GM23338 (cell line): ENCODE measurements at regions not wholly inside any gene's neighbourhood (a gene's known extent, or its start where the extent isn't known, plus 50 kb on each side); places are given as distances from the start of the nearest gene placed in this dataset.

Source experiments
- ATAC-seq: fragments of 200-7000 bp; cut with Tn5 transposase; 3 replicates; pipeline ENCODE4 v1.9.1; 2020
- DNase-seq: peaks from one replicate; pipeline ENCODE4 v3.0.0-alpha.2; 2015; ENCODE audit warnings: low spot score
- H2AFZ ChIP-seq: fragments of 200-600 bp; sonication (generic); 2 replicates; pipeline ENCODE4 v1.8.0; 2016; ENCODE audit warnings: antibody characterized with exemption, mild to moderate bottlenecking, moderate library complexity
- H3F3A ChIP-seq: fragments of 200-600 bp; sonication (generic); replicated peaks from 2 replicates; pipeline ENCODE4 v1.8.0; 2017; ENCODE audit warnings: antibody characterized with exemption, mixed run types, low read depth
- H3K27ac ChIP-seq: fragments of 200-600 bp; sonication (generic); 2 replicates; pipeline ENCODE4 v1.6.1; 2016; ENCODE audit warnings: low read depth
- H3K27me3 ChIP-seq: fragments of 200-600 bp; sonication (generic); 2 replicates; pipeline ENCODE4 v1.8.0; 2016; ENCODE audit warnings: mild to moderate bottlenecking, mixed run types, moderate library complexity; ENCODE audit not compliant: insufficient read depth
- H3K36me3 ChIP-seq: fragments of 200-600 bp; sonication (generic); 2 replicates; pipeline ENCODE4 v1.8.0; 2016; ENCODE audit warnings: mild to moderate bottlenecking; ENCODE audit not compliant: insufficient read depth
- H3K4me1 ChIP-seq: fragments of 200-600 bp; sonication (generic); 2 replicates; pipeline ENCODE4 v1.8.0; 2016; ENCODE audit warnings: mild to moderate bottlenecking, moderate library complexity; ENCODE audit not compliant: insufficient read depth
- H3K4me2 ChIP-seq: fragments of 200-600 bp; sonication (generic); 2 replicates; pipeline ENCODE4 v1.7.1; 2017; ENCODE audit warnings: mixed run types
- H3K4me3 ChIP-seq: fragments of 200-600 bp; sonication (generic); 2 replicates; pipeline ENCODE4 v1.6.1; 2016; ENCODE audit warnings: mixed run types
- H3K79me2 ChIP-seq: fragments of 200-600 bp; sonication (generic); replicated peaks from 2 replicates; pipeline ENCODE4 v1.8.0; 2017; ENCODE audit warnings: mild to moderate bottlenecking; ENCODE audit not compliant: insufficient read depth
- H3K9me2 ChIP-seq: fragments of 200-600 bp; sonication (generic); 2 replicates; pipeline ENCODE4 v1.8.0; 2017; ENCODE audit not compliant: insufficient read depth
- H4K20me1 ChIP-seq: fragments of 200-600 bp; sonication (generic); replicated peaks from 2 replicates; pipeline ENCODE4 v1.8.0; 2017; ENCODE audit warnings: mild to moderate bottlenecking; ENCODE audit not compliant: insufficient read depth
- H3K27ac Mint-ChIP-seq: 2 replicates; pipeline ENCODE4 v1.8.0; 2020; ENCODE audit warnings: inconsistent platforms, mild to moderate bottlenecking, moderate library complexity, mixed read lengths
- H3K27me3 Mint-ChIP-seq: 3 replicates; pipeline ENCODE4 v1.8.0; 2022; ENCODE audit warnings: low read depth, mild to moderate bottlenecking, moderate library complexity, mixed read lengths, inconsistent platforms; ENCODE audit not compliant: insufficient read depth, poor library complexity
- H3K36me3 Mint-ChIP-seq: 3 replicates; pipeline ENCODE4 v1.8.0; 2021; ENCODE audit warnings: low read depth, mild to moderate bottlenecking, inconsistent platforms, moderate library complexity, mixed read lengths
- H3K4me1 Mint-ChIP-seq: 3 replicates; pipeline ENCODE4 v1.8.0; 2020; ENCODE audit warnings: mild to moderate bottlenecking, inconsistent platforms, mixed read lengths
- H3K4me3 Mint-ChIP-seq: 3 replicates; pipeline ENCODE4 v1.8.0; 2021; ENCODE audit warnings: moderate library complexity, mild to moderate bottlenecking, inconsistent platforms, mixed read lengths
- H3K9me3 Mint-ChIP-seq: 3 replicates; pipeline ENCODE4 v1.8.0; 2020; ENCODE audit warnings: moderate library complexity, mild to moderate bottlenecking, inconsistent platforms, mixed read lengths
- CREB1 ChIP-seq: fragments of 250-450 bp; sonication (Bioruptor Pico); IDR thresholded peaks from 2 replicates; pipeline ENCODE4 v1.5.0; 2020; ENCODE audit warnings: low read depth, mild to moderate bottlenecking, moderate library complexity
- EZH2 ChIP-seq: fragments of 200-600 bp; sonication (generic); IDR thresholded peaks from one replicate; pipeline ENCODE4 v1.8.0; 2017; ENCODE audit warnings: antibody characterized with exemption, mild to moderate bottlenecking, low read depth; ENCODE audit not compliant: unreplicated experiment
- EZH2phosphoT487 ChIP-seq: fragments of 200-600 bp; sonication (generic); IDR thresholded peaks from one replicate; pipeline ENCODE4 v1.8.1; 2018; ENCODE audit warnings: antibody characterized with exemption; ENCODE audit not compliant: unreplicated experiment
- JUNB ChIP-seq: IDR thresholded peaks from one replicate; pipeline ENCODE4 v1.6.1; 2016; ENCODE audit warnings: antibody characterized with exemption; ENCODE audit not compliant: unreplicated experiment
- NANOG ChIP-seq: IDR thresholded peaks from 2 replicates; pipeline ENCODE4 v1.6.1; 2016; ENCODE audit warnings: antibody characterized with exemption, borderline replicate concordance
- POLR2AphosphoS5 ChIP-seq: IDR thresholded peaks from 2 replicates; pipeline ENCODE4 v1.6.1; 2016; ENCODE audit warnings: antibody characterized with exemption, low read depth
- STAT1 ChIP-seq: IDR thresholded peaks from one replicate; pipeline ENCODE4 v1.6.1; 2016; ENCODE audit warnings: antibody characterized with exemption; ENCODE audit not compliant: unreplicated experiment
- ZNF114 ChIP-seq: fragments of 250-450 bp; sonication (Bioruptor Pico); IDR thresholded peaks from 2 replicates; pipeline ENCODE4 v1.5.0; 2020; ENCODE audit warnings: mild to moderate bottlenecking, moderate library complexity
- ZNF331 ChIP-seq: fragments of 250-450 bp; sonication (Bioruptor Pico); IDR thresholded peaks from 2 replicates; pipeline ENCODE4 v1.5.0; 2020; ENCODE audit warnings: low read depth, mild to moderate bottlenecking, moderate library complexity
- TF ChIP-seq, protein P1 (sequence below), 2 experiments: fragments of 200-600 bp in 1 of 2; sonication (generic) in 1 of 2; conservative IDR thresholded peaks; 2 replicates each; pipeline versions ENCODE4 v1.5.1 to v1.6.1; 2016 to 2017; ENCODE audit warnings: antibody characterized with exemption in 2 of 2, low read depth in 2 of 2, mild to moderate bottlenecking in 2 of 2, moderate library complexity in 1 of 2
- TF ChIP-seq, protein P2 (sequence below): IDR thresholded peaks from one replicate; pipeline ENCODE4 v1.6.1; 2018; ENCODE audit warnings: antibody characterized with exemption; ENCODE audit not compliant: unreplicated experiment
- TF ChIP-seq, protein P3 (sequence below): IDR thresholded peaks from 2 replicates; pipeline ENCODE4 v1.6.1; 2016; ENCODE audit warnings: antibody characterized with exemption
- TF ChIP-seq, protein P4 (sequence below): fragments of 250-450 bp; sonication (Bioruptor Pico); IDR thresholded peaks from 2 replicates; pipeline ENCODE4 v1.5.0; 2020; ENCODE audit warnings: mild to moderate bottlenecking, moderate library complexity

DNA sequence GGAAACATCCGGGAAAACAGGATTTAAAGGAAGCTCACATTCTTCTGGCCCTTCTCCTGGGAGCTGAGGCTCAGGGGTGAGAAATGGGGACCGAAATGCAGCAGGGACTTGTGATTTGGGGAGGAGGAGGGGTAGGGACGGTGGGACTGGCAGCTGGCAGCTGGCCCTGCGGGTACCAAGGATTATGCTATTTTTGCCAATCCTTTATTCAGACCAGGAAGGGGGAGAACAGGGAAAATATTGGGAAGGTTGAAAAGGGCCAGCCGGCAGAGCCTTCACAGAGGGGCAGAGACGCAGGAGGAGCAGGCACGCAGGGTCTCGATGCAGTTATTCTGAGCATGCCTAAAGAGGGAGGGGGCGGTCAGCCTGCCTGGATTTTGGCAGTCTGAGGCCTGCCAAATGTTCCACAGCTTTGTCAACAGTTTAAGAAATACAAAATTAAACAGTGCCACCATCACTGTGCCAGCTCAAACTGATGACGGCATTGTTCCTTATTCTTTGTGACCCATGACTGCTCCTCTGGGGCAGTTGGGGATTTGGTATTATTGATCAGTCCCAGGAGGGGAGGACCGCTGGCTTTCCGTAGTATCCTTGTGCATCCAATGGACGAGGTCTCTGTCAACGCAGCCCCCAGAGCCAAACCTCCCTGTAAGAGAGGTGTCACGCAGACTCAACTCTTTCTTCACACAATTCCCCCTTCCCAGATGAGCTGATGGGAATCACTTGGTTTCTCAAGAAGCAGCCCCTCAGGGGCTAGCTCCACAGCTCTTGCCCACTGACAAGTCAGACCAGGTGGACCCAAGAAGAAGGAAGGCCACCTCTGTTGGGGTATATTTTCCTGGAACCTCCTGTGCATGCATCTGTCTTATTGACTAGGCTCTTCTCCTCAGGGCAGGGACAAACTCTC, 553.3 kb downstream of the BNC2 start:
- H3K4me2 ChIP-seq = no peak overlapping the region
- H3K9me3 Mint-ChIP-seq = no peaks in the 10 kb centered on the region; the same call in 2 of the 3 replicates
- H3K27ac Mint-ChIP-seq = no peak overlapping the region; the same call in 1 of the 2 replicates
- DNase-seq = no peak
- H3F3A ChIP-seq = no peaks in the 10 kb centered on the region
- H3K4me3 ChIP-seq = no peak overlapping the region
- no peaks in the 10 kb centered on the region for H3K4me1 ChIP-seq
- H3K4me3 Mint-ChIP-seq = no peak overlapping the region
- TF ChIP-seq, protein P1, sequence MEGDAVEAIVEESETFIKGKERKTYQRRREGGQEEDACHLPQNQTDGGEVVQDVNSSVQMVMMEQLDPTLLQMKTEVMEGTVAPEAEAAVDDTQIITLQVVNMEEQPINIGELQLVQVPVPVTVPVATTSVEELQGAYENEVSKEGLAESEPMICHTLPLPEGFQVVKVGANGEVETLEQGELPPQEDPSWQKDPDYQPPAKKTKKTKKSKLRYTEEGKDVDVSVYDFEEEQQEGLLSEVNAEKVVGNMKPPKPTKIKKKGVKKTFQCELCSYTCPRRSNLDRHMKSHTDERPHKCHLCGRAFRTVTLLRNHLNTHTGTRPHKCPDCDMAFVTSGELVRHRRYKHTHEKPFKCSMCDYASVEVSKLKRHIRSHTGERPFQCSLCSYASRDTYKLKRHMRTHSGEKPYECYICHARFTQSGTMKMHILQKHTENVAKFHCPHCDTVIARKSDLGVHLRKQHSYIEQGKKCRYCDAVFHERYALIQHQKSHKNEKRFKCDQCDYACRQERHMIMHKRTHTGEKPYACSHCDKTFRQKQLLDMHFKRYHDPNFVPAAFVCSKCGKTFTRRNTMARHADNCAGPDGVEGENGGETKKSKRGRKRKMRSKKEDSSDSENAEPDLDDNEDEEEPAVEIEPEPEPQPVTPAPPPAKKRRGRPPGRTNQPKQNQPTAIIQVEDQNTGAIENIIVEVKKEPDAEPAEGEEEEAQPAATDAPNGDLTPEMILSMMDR (conservative IDR thresholded peaks at IDR 0.05; ENCODE audit: low read depth in 2 of 2) = no peak
- TF ChIP-seq EZH2phosphoT487 (no peak), POLR2AphosphoS5 (no peak), ZNF114 (CRISPR knock-in tag) (no peak), STAT1 (no peak), NANOG (no peak), EZH2 (no peak), ZNF331 (CRISPR knock-in tag) (no peak), CREB1 (CRISPR knock-in tag) (no peak), JUNB (no peak)
- TF ChIP-seq, protein P2, sequence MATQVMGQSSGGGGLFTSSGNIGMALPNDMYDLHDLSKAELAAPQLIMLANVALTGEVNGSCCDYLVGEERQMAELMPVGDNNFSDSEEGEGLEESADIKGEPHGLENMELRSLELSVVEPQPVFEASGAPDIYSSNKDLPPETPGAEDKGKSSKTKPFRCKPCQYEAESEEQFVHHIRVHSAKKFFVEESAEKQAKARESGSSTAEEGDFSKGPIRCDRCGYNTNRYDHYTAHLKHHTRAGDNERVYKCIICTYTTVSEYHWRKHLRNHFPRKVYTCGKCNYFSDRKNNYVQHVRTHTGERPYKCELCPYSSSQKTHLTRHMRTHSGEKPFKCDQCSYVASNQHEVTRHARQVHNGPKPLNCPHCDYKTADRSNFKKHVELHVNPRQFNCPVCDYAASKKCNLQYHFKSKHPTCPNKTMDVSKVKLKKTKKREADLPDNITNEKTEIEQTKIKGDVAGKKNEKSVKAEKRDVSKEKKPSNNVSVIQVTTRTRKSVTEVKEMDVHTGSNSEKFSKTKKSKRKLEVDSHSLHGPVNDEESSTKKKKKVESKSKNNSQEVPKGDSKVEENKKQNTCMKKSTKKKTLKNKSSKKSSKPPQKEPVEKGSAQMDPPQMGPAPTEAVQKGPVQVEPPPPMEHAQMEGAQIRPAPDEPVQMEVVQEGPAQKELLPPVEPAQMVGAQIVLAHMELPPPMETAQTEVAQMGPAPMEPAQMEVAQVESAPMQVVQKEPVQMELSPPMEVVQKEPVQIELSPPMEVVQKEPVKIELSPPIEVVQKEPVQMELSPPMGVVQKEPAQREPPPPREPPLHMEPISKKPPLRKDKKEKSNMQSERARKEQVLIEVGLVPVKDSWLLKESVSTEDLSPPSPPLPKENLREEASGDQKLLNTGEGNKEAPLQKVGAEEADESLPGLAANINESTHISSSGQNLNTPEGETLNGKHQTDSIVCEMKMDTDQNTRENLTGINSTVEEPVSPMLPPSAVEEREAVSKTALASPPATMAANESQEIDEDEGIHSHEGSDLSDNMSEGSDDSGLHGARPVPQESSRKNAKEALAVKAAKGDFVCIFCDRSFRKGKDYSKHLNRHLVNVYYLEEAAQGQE = no peak
- TF ChIP-seq, protein P3, sequence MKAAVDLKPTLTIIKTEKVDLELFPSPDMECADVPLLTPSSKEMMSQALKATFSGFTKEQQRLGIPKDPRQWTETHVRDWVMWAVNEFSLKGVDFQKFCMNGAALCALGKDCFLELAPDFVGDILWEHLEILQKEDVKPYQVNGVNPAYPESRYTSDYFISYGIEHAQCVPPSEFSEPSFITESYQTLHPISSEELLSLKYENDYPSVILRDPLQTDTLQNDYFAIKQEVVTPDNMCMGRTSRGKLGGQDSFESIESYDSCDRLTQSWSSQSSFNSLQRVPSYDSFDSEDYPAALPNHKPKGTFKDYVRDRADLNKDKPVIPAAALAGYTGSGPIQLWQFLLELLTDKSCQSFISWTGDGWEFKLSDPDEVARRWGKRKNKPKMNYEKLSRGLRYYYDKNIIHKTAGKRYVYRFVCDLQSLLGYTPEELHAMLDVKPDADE = no peak
- TF ChIP-seq, protein P4, sequence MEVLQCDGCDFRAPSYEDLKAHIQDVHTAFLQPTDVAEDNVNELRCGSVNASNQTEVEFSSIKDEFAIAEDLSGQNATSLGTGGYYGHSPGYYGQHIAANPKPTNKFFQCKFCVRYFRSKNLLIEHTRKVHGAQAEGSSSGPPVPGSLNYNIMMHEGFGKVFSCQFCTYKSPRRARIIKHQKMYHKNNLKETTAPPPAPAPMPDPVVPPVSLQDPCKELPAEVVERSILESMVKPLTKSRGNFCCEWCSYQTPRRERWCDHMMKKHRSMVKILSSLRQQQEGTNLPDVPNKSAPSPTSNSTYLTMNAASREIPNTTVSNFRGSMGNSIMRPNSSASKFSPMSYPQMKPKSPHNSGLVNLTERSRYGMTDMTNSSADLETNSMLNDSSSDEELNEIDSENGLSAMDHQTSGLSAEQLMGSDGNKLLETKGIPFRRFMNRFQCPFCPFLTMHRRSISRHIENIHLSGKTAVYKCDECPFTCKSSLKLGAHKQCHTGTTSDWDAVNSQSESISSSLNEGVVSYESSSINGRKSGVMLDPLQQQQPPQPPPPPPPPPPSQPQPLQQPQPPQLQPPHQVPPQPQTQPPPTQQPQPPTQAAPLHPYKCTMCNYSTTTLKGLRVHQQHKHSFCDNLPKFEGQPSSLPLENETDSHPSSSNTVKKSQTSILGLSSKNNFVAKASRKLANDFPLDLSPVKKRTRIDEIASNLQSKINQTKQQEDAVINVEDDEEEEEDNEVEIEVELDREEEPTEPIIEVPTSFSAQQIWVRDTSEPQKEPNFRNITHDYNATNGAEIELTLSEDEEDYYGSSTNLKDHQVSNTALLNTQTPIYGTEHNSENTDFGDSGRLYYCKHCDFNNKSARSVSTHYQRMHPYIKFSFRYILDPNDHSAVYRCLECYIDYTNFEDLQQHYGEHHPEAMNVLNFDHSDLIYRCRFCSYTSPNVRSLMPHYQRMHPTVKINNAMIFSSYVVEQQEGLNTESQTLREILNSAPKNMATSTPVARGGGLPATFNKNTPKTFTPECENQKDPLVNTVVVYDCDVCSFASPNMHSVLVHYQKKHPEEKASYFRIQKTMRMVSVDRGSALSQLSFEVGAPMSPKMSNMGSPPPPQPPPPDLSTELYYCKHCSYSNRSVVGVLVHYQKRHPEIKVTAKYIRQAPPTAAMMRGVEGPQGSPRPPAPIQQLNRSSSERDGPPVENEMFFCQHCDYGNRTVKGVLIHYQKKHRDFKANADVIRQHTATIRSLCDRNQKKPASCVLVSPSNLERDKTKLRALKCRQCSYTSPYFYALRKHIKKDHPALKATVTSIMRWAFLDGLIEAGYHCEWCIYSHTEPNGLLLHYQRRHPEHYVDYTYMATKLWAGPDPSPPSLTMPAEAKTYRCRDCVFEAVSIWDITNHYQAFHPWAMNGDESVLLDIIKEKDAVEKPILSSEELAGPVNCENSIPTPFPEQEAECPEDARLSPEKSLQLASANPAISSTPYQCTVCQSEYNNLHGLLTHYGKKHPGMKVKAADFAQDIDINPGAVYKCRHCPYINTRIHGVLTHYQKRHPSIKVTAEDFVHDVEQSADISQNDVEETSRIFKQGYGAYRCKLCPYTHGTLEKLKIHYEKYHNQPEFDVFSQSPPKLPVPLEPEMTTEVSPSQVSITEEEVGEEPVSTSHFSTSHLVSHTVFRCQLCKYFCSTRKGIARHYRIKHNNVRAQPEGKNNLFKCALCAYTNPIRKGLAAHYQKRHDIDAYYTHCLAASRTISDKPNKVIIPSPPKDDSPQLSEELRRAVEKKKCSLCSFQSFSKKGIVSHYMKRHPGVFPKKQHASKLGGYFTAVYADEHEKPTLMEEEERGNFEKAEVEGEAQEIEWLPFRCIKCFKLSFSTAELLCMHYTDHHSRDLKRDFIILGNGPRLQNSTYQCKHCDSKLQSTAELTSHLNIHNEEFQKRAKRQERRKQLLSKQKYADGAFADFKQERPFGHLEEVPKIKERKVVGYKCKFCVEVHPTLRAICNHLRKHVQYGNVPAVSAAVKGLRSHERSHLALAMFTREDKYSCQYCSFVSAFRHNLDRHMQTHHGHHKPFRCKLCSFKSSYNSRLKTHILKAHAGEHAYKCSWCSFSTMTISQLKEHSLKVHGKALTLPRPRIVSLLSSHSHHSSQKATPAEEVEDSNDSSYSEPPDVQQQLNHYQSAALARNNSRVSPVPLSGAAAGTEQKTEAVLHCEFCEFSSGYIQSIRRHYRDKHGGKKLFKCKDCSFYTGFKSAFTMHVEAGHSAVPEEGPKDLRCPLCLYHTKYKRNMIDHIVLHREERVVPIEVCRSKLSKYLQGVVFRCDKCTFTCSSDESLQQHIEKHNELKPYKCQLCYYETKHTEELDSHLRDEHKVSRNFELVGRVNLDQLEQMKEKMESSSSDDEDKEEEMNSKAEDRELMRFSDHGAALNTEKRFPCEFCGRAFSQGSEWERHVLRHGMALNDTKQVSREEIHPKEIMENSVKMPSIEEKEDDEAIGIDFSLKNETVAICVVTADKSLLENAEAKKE (CRISPR knock-in tag) = no peak
- H3K36me3 Mint-ChIP-seq = no peaks in the 10 kb centered on the region
- H3K9me2 ChIP-seq = 0 out of 2 replicates have a peak, but pooled peaks cover 3% of the 10 kb centered on the region
- H3K4me1 Mint-ChIP-seq = peaks cover 3% of the 10 kb centered on the region; the same call in 2 of the 3 replicates
- peaks cover 5% of the 10 kb centered on the region for H3K27me3 Mint-ChIP-seq
- 0 out of 2 replicates have a peak overlapping the region, but pooled peaks have one; percentile 28 for H2AFZ ChIP-seq
- H3K36me3 ChIP-seq = no peaks in the 10 kb centered on the region
- H3K27me3 ChIP-seq = no peaks in the 10 kb centered on the region
- ATAC-seq = no peak
- H4K20me1 ChIP-seq = no peaks in the 10 kb centered on the region
- H3K27ac ChIP-seq = no peak overlapping the region
- H3K79me2 ChIP-seq = no peaks in the 10 kb centered on the region
